Upper lobe of left lung (tissue), 4 donors: ENCODE measurements at regions not wholly inside any gene's neighbourhood (a gene's known extent, or its start where the extent isn't known, plus 50 kb on each side); places are given as distances from the start of the nearest gene placed in this dataset.

Experiments
- CTCF ChIP-seq, 6 experiments: fragments of 450-650 bp in 4 of 6; fragments of 200-600 bp in 2 of 6; sonication (generic) in 2 of 6; IDR thresholded peaks; one replicate each; pipeline ENCODE4 v1.5.1; 2016 to 2019; ENCODE audit warnings: antibody characterized with exemption in 6 of 6
- EP300 ChIP-seq, 4 donors: sonication (generic); formaldehyde crosslinking; IDR thresholded peaks; one replicate each; pipeline ENCODE4 v1.5.1; 2017; ENCODE audit warnings: antibody characterized with exemption in 4 of 4, control low read depth in 2 of 4
- POLR2A ChIP-seq, 4 donors: fragments of 450-650 bp; IDR thresholded peaks; one replicate each; pipeline ENCODE4 v1.5.1; 2016 to 2017; ENCODE audit warnings: antibody characterized with exemption in 4 of 4, mild to moderate bottlenecking in 2 of 4
- POLR2AphosphoS5 ChIP-seq, 2 donors: sonication (generic); formaldehyde crosslinking; IDR thresholded peaks; one replicate each; pipeline ENCODE4 v1.5.1; 2017; ENCODE audit warnings: antibody characterized with exemption in 2 of 2

GRCh38 chr2:199659207-199659606 lies 191.8 kb downstream of the FTCDNL1 start:
- TF ChIP-seq POLR2AphosphoS5 (IDR thresholded peaks at IDR 0.05) (no peak), CTCF (IDR thresholded peaks at IDR 0.05) (no peak), POLR2A (IDR thresholded peaks at IDR 0.05) (no peak), EP300 (IDR thresholded peaks at IDR 0.05) (no peak)
